GM12892 (cell line): ENCODE measurements at regions not wholly inside any gene's neighbourhood (a gene's known extent, or its start where the extent isn't known, plus 50 kb on each side); places are given as distances from the start of the nearest gene placed in this dataset.

Source experiments
- POLR2A ChIP-seq: IDR thresholded peaks from 2 replicates; pipeline ENCODE4 v1.6.1; 2011; ENCODE audit warnings: low read depth, low read length, control low read depth
- POLR2AphosphoS5 ChIP-seq: IDR thresholded peaks from 2 replicates; pipeline ENCODE4 v1.6.1; 2011; ENCODE audit warnings: low read depth, low read length, control low read depth

GRCh38 chrX:46263494-46263893, 281.7 kb downstream of the ZNF674 start:
- no peak for TF ChIP-seq POLR2A
- TF ChIP-seq POLR2AphosphoS5: no peak
